HEK293T (cell line): ENCODE measurements at regions not wholly inside any gene's neighbourhood (a gene's known extent, or its start where the extent isn't known, plus 50 kb on each side); places are given as distances from the start of the nearest gene placed in this dataset.
"Not testable (repeated sequence)": the region's sequence is repeated elsewhere in the genome, so short reads cannot be mapped to it uniquely, and the experiment has no call there.

ENCODE experiments used
- CTCF ChIA-PET: fragments of 350-600 bp; formaldehyde crosslinking; extraction: SDS; loops from one replicate; lab custom pipeline; 2021; ENCODE audit warnings: antibody characterized with exemption, inconsistent platforms; lab: Yijun Ruan, JAX
- POLR2A ChIA-PET: fragments of 350-600 bp; formaldehyde crosslinking; extraction: SDS; loops from one replicate; lab custom pipeline; 2020; ENCODE audit warnings: antibody characterized with exemption, inconsistent platforms; lab: Yijun Ruan, JAX
- DNase-seq: peaks from one replicate; pipeline ENCODE4 v3.0.0; 2012; ENCODE audit warnings: mixed read lengths; ENCODE audit errors: extremely low spot score
- ARNT ChIP-seq: fragments of 450-650 bp; IDR thresholded peaks from 2 replicates; pipeline ENCODE4 v1.6.1; 2017; ENCODE audit warnings: mild to moderate bottlenecking
- BHLHE40 ChIP-seq: fragments of 450-650 bp; IDR thresholded peaks from 2 replicates; pipeline ENCODE4 v1.6.1; 2016; ENCODE audit warnings: mild to moderate bottlenecking, moderate library complexity, borderline replicate concordance
- CTBP1 ChIP-seq: fragments of 450-650 bp; IDR thresholded peaks from 2 replicates; pipeline ENCODE4 v1.6.1; 2016; ENCODE audit warnings: borderline replicate concordance
- ELF4 ChIP-seq: fragments of 450-650 bp; IDR thresholded peaks from 2 replicates; pipeline ENCODE4 v1.6.1; 2017; ENCODE audit warnings: antibody characterized with exemption
- FOXA1 ChIP-seq: fragments of 450-650 bp; IDR thresholded peaks from 2 replicates; pipeline ENCODE4 v1.6.1; 2016; ENCODE audit warnings: mild to moderate bottlenecking
- FOXK2 ChIP-seq: fragments of 450-650 bp; IDR thresholded peaks from 2 replicates; pipeline ENCODE4 v1.6.1; 2016; ENCODE audit warnings: mild to moderate bottlenecking
- FOXM1 ChIP-seq: fragments of 450-650 bp; IDR thresholded peaks from 2 replicates; pipeline ENCODE4 v1.6.1; 2017; ENCODE audit warnings: mild to moderate bottlenecking, borderline replicate concordance
- HDGF ChIP-seq: fragments of 450-650 bp; IDR thresholded peaks from 2 replicates; pipeline ENCODE4 v1.6.1; 2017; ENCODE audit warnings: antibody characterized with exemption, borderline replicate concordance
- L3MBTL2 ChIP-seq: fragments of 450-650 bp; conservative IDR thresholded peaks from 2 replicates; pipeline ENCODE4 v1.6.1; 2016; ENCODE audit warnings: mild to moderate bottlenecking
- LEF1 ChIP-seq: fragments of 450-650 bp; IDR thresholded peaks from 2 replicates; pipeline ENCODE4 v1.6.1; 2017; ENCODE audit warnings: mild to moderate bottlenecking, borderline replicate concordance
- NFRKB ChIP-seq: fragments of 450-650 bp; IDR thresholded peaks from 2 replicates; pipeline ENCODE4 v1.6.1; 2016; ENCODE audit warnings: mild to moderate bottlenecking, moderate library complexity
- SP1 ChIP-seq: fragments of 450-650 bp; IDR thresholded peaks from 2 replicates; pipeline ENCODE4 v1.6.1; 2017
- SUZ12 ChIP-seq: fragments of 450-650 bp; IDR thresholded peaks from 2 replicates; pipeline ENCODE4 v1.6.1; 2016; ENCODE audit warnings: mild to moderate bottlenecking
- TARDBP ChIP-seq: fragments of 450-650 bp; IDR thresholded peaks from 2 replicates; pipeline ENCODE4 v1.6.1; 2016
- ZNF384 ChIP-seq: fragments of 450-650 bp; IDR thresholded peaks from 2 replicates; pipeline ENCODE4 v1.6.1; 2016
- TF ChIP-seq, protein P1 (sequence below): fragments of 450-650 bp; IDR thresholded peaks from 2 replicates; pipeline ENCODE4 v1.6.1; 2016

DNA sequence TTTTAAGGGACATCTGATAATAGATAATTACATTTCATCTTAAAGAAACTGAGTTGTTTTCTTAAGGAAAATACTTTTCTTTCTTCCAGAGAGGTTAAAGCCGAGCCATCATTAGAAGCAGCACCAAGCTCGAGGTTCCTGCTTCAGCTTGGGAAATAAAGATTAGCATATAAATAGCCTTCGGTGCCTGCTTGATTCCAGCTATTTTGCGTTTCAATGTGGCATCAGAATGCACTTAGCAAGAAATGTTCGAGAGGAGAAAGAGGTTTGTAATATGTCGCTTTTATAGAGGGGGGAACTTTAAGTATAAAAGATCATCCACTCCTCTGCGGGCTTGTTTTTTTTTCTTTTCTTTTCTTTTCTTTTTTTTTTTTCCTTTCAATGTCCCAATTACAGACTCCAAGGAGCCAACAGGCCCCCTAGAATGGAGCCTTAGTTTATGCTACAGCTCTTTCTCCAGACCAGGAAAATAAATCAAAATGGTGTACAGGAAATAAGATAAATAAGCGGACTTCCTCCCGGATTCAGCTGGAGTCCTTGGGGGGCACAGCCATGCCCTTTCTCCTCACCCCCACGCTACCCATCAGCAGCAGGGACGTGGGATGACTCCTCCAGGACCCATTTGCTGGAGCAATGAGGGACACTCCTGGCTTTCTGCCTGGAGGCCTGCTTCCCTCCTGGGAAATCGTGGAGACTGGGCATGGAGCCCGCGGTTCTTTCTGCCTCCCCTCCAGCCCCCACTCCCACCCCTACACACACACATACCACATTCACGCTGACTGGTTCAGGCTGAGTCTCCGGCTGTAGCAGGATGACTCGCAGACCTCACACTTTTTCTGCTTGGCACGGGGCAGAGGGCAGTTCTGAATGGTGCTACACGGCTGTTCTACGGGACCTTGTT lies 131.6 kb downstream of the RRAGC start:
- ChIA-PET POLR2A (no interaction called here), CTCF (no interaction called here)
- TF ChIP-seq SUZ12 (no peak), FOXM1 (no peak), HDGF (no peak), BHLHE40 (no peak), ELF4 (no peak), LEF1 (no peak), TARDBP (no peak), FOXK2 (no peak), L3MBTL2 (no peak), FOXA1 (no peak), SP1 (no peak), ARNT (no peak), NFRKB (no peak), ZNF384 (no peak)
- TF ChIP-seq, protein P1, sequence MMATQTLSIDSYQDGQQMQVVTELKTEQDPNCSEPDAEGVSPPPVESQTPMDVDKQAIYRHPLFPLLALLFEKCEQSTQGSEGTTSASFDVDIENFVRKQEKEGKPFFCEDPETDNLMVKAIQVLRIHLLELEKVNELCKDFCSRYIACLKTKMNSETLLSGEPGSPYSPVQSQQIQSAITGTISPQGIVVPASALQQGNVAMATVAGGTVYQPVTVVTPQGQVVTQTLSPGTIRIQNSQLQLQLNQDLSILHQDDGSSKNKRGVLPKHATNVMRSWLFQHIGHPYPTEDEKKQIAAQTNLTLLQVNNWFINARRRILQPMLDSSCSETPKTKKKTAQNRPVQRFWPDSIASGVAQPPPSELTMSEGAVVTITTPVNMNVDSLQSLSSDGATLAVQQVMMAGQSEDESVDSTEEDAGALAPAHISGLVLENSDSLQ = no peak
- no peak for DNase-seq

DNA sequence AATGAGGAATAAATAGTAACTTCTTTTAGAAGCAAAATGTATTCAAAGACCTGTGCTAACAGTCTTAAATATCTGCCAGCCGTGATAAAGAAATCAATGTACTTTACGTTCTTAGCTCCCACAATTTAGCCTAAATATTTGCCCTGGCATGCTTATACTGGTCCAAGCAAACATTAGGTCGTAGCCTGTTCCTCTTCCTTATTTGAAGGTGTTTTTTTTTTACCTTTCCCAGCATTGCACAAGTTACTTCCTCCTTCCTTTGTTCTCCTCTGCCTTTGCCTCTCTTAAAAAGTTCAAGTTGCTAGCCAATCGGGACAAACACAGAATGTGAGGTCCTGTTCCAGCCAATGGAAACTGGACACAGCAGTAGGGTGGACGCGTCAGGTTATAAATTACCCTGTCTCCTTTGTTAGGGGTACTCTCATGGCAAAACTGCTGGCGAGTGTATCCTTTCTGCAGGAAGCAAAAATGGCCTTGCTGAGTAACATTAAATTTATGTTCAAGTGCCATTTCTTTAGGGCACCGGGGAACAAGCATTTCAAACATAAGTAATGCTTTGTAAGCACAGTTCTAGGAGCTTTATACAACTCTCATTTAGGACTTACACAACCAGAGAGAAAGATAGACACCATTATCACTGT lies 134.1 kb downstream of the RRAGC start:
- DNase-seq, CTCF ChIA-PET, POLR2A ChIA-PET: not testable (repeated sequence)

DNA sequence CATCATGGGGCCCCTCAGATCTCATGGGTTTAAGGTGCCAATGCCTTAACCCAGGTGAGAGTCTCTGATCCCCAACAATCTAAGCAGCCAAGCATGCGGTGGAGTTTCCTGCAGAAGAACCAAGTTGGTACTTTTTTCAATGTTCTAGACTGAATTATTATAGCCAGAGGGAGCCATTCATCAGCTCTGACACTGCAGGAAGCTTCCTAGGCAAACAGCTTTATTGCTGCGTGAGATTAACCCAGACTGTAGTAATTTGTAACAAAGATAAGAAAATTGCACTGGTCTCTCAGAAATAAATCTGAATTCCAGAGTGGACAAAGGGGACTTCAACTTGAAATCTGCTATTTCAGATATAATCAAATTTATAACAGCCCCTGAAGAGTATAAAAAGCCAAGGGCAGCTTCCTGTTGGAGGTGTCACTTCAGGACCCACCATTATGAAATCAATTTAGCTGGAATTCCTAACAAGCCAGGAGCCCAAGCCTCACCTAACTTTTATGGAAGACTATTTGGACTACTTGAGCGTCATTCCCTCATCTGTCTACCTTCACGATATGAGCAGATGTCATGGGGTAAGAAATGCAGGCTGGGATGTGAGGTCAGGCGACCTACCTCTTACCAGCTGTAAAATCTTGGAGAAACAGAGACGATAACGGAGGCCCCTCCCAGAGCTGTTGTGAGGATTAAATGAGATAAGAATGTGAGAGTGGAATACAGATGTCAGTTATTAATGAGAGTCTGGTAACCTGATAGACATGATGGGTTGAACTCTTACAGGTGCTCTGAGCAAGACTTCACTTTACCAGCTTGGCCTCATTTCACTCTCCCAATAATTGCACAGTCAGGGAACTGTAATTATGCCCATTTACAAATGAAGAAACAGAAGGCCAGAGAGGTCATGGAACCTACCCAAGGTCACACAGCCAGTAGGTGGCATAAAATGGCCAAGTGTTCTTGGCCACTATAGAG lies 135.1 kb downstream of the RRAGC start:
- no peak for TF ChIP-seq ARNT
- no peak for TF ChIP-seq SUZ12
- TF ChIP-seq TARDBP = no peak
- TF ChIP-seq, protein P1 = peak; percentile 91
- no peak for TF ChIP-seq HDGF
- no peak; the same call in 1 of the 2 replicates for TF ChIP-seq CTBP1
- peak; percentile 60 for TF ChIP-seq FOXA1
- TF ChIP-seq L3MBTL2 = no peak
- TF ChIP-seq NFRKB = no peak
- no peak for TF ChIP-seq FOXM1
- TF ChIP-seq FOXK2 = no peak
- no peak for TF ChIP-seq BHLHE40
- peak; percentile 22; the same call in 1 of the 2 replicates for TF ChIP-seq ZNF384
- TF ChIP-seq ELF4 = no peak
- no peak for TF ChIP-seq LEF1
- TF ChIP-seq SP1 = no peak
- POLR2A ChIA-PET = no interaction called here
- CTCF ChIA-PET = interaction anchor here (0.6 to 0.8 kb wide), 2 partner anchors 94 to 1383 kb away, joined by 3 to 7 read pairs; no protein-coding TSS in a partner anchor
- peak; percentile 41 for DNase-seq

DNA sequence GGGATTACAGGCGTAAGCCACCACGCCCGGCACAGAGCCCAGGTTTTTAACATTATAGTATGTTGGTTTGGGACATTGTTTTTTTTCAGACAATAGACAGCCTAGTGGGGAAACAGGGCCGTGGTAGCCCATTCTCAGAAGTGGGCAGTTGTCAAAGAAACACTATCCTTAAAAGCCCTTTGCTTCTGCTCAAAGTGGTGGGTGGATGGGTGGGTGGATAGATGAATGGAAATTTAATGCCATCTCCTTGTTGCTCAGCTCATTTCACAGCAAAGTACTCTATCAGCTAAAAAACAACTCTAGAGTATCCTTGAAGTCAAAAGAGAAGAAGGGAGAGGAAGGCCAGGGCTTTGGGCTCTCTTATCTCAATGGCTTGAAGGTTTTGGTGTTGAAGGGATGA lies 137.8 kb downstream of the RRAGC start:
- TF ChIP-seq FOXK2 (no peak), CTBP1 (no peak), LEF1 (no peak), ZNF384 (no peak), ELF4 (no peak), ARNT (no peak), HDGF (no peak), TARDBP (no peak), SP1 (no peak), FOXA1 (no peak), NFRKB (no peak), SUZ12 (no peak), L3MBTL2 (no peak), FOXM1 (no peak), BHLHE40 (no peak)
- TF ChIP-seq, protein P1 = no peak
- no peak for DNase-seq
- ChIA-PET CTCF (interaction anchor here (1.0 kb wide), 1 partner anchor 1285 kb away, joined by 3 read pairs; no protein-coding TSS in a partner anchor), POLR2A (no interaction called here)

DNA sequence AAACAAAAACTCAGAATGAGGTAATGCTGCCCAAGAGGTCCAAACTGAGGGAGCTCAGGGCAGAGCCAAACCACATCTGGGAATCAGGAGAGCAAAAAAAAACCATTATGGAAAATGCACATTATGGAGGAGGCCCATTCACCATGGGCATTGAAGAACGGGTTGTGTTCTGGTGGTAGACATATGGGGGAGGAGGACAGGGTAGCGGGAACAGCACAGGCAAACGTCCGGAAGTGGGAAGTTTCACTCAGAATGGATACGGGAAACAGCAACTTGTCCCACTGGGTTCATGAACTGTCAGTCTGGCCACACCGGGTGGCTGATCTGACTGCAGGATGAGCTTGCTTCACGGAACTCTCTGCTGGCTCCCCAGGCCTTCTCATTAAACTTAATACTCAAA lies 139.7 kb downstream of the RRAGC start:
- CTCF ChIA-PET = interaction anchor here (0.7 kb wide), 1 partner anchor 636 kb away, joined by 3 read pairs; no protein-coding TSS in a partner anchor
- DNase-seq = no peak
- POLR2A ChIA-PET = no interaction called here
- TF ChIP-seq FOXA1 (no peak), HDGF (no peak), BHLHE40 (no peak), FOXK2 (no peak), SP1 (no peak), ARNT (no peak), CTBP1 (no peak), NFRKB (no peak), LEF1 (no peak), ELF4 (no peak), FOXM1 (no peak), ZNF384 (no peak), L3MBTL2 (no peak), SUZ12 (no peak)
- TF ChIP-seq, protein P1 = no peak
